GM21825 (cell line): ENCODE measurements at regions not wholly inside any gene's neighbourhood (a gene's known extent, or its start where the extent isn't known, plus 50 kb on each side); places are given as distances from the start of the nearest gene placed in this dataset.
"Not testable (repeated sequence)": the region's sequence is repeated elsewhere in the genome, so short reads cannot be mapped to it uniquely, and the experiment has no call there.

Source experiments
- ATAC-seq: cut with Tn5 transposase; IDR thresholded peaks from one replicate; pipeline ENCODE4 v1.9.1; 2021; ENCODE audit warnings: mild to moderate bottlenecking, moderate library complexity; ENCODE audit not compliant: unreplicated experiment

DNA sequence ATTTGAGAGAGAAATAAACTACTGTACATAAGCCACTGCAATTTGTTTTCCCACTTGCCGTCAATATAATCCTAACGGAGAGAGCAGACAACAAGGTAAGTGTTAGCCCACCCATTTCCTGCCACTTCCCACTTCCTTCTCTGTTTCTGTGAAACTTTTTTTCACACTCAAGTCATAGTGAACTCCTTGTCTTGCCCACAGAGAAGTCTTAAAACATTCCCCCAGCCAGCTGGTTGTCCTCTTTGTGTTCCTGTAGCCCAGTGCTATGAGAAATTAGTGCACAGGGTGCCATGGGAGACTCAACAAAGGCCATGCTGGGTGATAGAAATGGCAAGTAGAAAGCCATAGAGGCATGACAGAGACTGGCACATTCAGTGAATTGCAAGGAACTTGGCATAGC lies 208.6 kb downstream of the BLID start:
- no peak for ATAC-seq

DNA sequence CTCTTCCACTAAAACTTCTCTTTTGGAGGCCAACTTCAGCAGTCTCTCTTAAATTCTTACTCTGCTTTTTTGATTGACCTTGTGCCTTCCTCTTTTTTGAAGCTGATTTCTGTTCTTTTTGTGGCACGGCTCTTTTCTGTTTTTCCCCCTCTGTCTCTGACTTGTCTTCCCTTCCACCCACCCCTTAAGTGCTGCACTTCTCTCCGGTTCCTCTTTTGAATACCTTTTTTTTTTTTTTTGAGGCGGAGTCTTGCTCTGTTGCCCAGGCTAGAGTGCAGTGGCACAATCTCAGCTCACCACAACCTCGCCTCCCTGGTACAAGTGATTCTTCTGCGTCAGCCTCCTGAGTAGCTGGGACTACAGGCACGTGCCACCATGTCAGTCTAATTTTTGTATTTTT lies 211.9 kb downstream of the BLID start:
- ATAC-seq = no peak

DNA sequence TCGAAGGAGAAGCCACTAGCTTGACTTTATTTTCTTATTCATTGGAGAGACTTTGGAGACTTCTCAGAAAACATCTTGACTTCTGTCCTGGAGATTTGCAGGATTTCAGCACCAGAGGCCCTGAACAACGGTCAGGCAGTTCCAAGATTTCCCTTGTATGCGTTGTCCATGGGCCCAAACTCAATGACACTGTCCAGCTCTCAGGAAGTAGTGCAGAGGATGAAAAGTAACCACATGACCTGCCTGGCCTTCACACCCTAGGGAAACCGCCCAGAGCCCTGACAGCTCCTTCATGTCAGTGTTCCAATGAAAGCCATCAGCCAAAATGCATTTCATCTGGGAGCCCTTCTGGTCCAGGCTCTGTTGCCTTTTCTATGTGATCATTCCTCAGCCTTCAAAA lies 214.1 kb downstream of the BLID start:
- no peak for ATAC-seq

DNA sequence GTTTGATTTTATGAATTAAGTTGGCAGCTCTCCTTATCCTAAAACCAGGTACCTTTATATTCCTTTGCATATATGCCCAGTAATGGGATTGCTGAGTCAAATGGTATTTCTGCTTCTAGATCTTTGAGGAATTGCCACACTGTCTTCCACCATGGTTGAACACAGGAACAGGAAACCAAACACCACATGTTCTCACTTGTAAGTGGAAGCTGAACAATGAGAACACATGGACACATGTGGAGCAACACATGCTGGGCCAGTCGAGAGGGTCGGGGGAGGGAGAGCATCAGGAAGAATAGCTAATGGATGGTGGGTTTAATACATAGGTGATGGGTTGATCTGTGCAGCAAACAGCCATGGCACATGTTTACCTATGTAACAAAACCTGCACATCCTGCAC lies 214.6 kb downstream of the BLID start:
- not testable (repeated sequence) for ATAC-seq

DNA sequence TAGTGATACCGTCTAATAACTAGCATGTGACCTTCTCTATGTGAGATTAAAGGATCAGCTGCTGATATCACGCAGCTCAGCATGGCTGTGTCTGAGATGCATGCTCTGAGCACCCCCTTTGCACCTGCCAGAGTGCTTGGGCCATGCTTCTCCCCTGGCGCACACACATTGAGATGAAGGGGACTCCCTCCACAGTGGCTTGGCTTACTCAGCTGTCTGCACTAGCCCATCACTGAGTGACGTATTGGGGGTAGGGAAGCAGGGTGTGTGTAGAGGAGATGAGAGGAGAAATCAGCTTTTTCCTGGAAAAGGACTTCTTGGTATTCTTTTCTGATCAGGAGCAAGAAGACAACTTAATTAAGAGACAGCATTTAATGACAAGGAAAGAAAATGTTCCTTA lies 216.5 kb downstream of the BLID start:
- ATAC-seq = no peak

DNA sequence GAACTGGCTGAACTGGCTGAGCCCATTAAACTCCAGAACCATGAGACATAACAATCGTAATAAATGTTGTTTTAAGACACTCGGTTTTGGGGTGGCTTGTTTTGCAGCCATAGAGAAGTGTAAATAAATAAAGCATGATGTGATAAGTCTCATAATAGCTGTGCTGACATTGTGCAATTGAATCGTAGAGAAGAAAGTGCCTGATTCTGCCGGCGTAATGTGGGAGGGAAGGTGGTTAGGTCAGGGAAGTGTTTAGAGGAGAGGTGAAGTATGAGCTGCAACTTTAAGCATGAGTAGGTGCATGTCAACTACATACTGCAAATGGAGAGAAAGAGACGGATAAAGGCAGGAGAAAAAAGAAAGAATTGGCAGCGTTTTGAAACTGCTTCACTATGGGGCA lies 217.1 kb downstream of the BLID start:
- ATAC-seq = no peak

DNA sequence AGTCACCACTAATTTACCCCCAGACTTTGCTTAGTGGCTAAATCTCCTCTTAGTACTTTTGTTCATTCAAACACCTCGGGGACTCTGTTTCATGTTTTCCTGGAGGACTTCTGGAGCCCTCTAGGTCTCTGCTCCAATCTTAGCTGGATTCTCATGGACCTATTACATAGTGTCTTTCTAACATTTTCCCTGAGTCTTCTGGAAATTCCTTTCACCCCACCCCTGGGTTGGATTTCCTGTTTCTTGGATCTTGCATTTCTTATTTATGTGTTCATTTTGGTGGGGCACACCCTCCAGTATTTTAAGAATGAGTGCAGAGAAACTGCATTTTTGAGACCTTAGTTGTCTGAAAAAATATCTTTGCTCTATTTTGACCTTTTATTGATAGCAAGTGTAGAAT lies 220.1 kb downstream of the BLID start:
- no peak for ATAC-seq

DNA sequence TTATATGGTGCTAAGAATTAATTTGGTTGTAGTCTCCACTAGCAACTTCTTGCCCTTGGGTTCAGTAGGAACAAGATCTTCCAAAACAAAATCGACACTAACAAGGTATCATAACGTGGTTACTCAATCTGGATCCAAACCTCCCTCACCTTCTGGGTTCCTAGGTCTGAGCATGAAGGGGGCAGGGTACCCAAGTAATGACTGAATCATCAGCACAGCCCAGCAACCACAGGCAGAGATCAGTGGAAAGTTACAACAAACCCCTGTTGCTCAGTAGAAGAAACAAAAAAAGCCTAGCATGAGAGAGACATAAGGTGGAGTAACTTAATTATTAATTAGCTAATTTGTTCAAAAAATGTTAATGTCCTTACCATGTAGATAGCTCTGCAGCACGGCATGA lies 221.4 kb downstream of the BLID start:
- ATAC-seq = no peak

DNA sequence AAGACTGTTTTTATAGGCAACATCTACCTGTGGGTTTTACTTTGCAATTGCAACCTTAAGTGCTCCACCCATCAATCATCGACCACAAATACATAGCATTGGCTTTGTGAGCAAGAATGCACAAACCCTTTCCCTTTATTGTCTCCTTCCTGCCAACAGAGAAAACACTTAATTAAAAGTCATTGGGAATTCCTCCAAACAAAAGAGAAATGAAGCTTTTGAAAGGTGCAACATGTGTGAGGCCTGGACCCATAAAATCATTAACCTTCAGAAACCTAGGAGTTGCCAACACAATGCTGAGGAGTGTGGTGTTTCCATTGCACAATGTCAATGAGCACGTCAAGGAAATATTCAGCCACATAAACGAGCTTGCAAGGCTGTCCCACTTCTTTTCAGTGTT lies 223.2 kb downstream of the BLID start:
- no peak for ATAC-seq

DNA sequence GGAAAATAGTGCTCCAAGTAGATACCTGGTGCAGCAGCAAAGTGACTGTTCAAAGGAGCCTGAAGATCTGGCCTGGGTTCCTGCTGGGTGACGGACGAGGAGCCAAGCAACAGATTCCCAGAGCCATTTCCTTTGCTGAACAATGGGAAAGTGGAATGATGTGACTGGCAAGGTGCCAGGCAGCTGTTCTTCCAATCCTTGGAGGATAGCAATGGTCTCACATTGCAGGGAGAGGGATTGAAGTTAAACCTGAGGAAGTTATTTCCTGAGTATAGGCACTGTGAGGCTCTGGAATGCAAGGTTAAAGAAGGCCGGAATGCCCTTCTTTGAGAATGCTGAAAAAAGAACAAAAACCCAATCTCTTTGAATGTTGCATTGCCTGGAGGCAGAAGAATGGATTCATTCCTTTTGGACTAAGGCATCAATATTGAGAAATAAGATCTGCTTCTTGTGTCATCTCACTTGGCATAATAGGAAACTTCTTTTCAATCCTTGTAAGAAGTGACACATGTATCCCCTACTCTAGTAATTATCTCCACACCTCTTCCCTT lies 223.8 kb downstream of the BLID start:
- no peak for ATAC-seq

DNA sequence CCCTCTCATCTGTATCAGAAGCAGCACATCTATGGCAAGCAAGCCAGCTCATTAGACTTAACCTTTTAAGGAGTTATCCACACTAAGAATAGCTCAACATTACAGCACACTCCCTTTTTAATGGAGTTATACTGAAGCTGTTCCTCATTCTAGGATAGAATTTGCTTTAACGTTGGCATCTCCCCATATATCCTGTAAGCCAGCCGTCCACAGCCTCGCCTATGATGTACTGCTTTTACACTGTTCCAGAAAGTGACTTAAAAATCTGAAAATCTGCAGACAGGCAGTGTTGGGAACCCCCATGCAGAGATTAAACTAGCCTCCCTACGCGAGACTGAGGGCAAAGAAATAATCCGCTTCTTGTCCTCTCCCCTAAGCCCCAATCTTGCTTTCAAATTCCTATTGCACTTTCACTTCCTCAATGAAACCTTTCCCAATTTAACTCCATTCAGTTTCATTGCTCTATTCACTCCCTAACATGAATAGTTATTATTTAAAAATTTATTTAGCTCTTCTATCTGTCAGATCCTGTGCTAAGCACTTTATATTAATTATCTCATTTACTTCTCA lies 225.0 kb downstream of the BLID start:
- no peak for ATAC-seq

DNA sequence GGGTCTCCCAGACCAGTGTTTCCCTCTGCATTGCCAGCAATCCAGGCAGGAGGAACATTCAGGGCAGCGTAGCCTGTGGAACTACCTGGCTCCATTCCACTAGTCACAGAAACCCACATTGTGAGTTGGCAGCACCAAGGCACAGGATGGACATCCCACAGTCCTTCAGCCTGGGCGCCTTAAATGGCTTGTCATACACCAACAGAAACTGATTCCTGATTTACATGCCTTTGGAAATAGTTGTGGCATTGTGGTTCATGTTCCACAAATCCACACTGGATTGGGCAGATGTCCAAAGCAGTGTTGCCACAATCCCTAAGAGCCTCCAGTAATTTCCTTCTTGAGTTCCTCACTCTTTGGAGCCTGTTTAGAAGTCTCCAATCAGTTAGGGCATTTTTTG lies 225.6 kb downstream of the BLID start:
- no peak for ATAC-seq

DNA sequence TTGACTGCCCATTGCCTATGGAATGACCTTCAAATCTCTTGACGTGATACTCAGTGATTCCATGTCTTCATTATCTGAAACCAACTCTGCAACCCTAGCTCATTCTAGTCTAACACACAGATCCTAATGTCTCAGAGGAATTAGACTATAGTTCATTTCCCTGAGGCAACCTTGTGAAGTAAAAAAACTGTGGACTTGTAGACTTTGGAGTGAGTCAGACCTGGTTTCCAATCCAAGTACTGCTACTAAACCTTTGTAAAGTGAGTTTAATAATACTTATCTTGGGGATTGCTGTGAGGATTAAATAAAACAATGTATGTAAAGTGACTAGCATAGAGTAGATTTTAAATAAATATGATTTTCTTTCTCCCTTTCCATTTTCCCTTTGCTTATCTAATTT lies 226.1 kb downstream of the BLID start:
- ATAC-seq = no peak

DNA sequence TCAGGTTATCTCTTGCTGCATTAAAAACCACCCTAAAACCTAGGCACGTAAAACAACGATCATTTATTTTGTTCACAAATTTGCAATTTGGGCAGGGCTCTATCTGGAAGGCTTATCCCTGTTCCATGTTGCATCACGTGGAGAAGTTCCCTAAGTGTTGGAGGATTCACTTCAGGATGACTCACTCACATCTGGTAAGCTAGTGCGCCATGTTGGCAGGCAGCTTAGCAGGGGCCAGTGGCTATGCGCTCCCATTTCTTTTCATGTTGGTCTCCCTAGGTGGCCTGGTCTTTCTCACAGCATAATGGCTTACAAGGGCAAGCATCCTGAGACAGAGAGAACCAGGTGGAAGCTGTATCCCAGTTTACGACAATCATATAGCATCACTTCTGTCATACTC lies 226.8 kb downstream of the BLID start:
- ATAC-seq = no peak

DNA sequence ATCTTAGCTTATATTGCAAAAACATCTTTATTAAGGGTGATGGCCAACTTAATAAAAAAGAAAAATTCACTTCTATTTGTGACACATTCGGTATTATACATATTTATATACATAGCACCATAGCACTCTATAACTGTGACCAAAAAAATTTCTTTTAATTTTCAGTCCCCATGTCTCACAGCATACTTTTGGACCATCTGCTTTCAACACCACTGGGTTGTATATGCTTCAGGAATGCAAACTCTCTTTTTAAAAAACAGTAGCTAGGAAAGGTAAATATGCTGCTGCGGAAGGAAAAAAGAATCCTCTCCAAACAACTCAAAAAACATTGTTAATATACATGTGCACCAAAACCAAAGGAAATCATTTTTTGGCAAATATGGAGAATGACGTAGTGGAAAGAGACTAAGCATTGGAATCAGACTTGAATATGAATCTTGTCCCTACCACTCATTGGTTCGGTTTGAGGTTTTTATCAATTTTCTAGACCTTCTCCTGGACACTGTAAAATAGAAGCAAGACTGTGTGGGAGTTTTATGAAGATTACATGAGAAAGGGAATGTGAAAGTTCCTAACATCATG lies 227.9 kb downstream of the BLID start:
- ATAC-seq = no peak

DNA sequence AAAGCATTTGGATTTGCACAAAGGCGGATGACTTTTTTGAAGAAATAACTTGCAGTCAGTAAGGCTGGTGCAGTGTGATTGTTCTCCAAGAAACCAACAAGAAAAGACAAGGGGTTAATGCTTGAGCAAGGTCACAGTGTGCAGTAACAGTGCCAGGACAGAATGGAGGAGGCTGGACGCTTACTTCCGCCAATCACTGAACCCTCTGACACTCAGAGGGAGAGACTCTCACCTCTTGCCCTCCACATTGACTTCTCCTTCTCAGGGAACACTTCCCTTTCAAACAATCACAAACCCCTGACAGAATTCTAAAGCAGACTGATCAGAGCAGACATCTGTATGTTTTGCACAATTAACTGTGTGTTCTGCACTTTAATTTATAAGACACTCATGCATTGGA lies 228.4 kb downstream of the BLID start:
- no peak for ATAC-seq

DNA sequence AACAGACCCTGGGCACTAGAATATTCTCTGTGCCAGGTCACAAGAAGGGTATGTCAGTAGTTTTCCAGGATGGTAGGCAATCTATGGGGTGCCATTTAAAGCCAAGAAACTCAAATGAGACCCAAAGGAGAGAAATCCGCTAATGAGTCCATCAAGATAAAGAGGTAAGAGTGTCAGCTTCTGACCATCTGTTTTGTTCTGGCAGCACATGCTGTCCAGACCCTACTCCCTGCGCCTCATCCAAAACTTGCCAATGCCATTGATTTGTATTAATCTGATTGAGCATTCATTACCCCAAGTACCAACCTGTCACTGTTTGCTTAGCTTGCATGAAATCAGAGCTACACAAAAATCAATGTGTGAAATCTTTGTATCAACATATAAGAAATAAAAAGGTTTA lies 229.0 kb downstream of the BLID start:
- no peak for ATAC-seq

DNA sequence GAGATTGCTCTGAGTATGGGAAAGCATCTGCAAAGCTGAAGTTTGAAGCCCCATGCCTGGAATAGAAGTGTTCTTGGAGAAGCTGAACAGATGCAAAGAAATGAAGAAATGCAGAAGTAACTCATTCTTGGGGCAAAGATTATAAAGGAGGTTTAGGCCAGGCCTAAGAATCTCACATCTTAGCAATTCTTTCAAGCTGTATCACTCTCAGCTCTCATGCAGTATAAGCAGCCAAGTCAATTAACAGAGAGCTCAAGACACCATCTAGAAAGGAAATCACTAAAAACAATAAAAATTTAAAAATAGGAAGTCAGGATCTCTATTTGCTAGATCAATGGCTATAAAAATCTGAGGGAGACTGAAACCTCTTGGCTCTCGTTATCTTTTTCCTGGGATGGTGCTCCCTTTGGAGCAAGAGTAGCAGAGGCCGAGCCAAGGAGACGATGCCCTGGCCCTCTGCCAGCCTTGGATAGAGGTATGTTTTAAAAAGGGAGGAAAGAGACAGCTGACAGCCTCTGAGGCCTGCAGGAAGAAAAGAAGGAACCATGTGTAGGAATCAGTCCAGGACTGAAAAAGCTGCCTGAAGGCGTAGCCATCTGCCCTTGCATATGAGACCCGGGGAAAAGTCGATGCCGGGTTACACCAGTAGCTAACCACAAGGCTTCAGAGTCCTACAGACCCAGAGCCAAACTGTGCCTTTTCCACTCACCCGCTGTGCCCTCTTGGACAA lies 229.8 kb downstream of the BLID start:
- ATAC-seq = no peak

DNA sequence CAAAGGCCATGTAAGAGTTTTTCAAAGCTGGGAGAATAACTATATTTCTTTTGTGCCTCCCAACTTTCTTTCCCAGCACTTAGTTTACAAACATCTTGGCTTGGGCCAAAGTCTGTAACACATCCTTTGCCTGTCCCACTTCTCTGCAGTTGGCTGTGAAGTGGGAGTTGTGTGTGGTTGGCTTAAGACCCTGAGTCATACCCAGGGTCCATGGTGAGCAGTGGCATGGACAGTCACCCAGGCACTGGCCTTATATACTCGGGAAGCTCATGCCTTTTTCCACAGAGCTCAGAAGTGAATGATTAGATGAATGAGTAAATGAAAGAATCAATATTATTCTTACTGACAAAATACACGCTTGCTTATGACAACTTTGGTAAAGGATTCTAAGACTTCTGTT lies 231.4 kb downstream of the BLID start:
- no peak for ATAC-seq

DNA sequence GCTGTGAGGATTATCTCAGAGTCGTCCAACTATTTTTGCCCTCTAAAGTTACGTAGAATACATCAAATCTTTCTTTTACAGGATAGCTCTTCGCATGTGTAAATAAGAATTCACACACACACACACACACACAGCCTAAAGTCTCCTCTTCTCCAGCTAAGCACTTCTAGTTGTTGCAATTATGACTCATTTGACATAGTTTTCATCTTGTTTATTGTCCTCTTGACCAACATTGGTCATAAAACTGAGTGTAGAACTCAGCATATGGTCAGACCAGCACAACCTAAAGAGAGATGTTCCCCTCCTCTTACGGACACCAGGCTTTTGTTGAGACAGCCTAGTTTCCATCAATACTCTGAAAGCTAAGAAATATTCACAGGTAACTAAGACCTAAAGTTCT lies 234.2 kb downstream of the BLID start:
- ATAC-seq = no peak

DNA sequence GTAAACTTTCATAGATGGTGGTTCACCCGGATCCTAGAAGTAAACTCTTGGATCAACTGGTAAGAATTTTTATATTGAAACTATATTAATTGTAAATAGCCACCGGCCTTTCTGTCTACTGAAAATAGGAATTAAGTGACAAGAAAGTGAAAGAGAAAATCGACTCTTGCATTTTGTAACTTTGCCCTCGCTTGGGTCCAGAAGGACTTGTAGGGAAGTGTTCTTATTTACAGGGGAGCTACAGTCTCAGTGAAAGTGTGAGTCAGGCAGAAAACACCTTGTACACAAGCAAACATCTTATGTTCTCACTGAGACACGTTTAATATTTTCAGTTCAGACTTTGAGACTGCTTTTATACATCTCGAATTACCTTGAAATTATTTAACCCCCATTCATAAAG lies 238.9 kb downstream of the BLID start:
- ATAC-seq = no peak

DNA sequence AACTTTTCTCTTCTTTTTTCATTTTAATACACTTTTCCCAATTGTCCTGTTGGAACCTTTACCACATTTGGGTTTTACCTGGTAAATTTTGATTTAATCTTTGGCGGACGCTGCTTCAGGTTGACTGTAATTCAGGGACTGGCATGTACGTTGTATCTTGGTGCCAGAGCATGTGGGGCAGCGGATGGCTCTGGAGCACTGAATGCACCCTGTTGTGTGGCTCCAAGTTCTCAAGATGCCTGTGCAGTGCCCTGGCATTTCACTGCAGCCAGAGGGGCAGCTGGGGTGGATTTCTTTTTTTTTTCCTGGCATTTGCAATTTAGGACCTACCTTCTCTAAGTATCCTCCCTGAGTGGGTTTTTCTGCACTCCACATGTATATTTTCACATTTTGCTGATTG lies 242.2 kb downstream of the BLID start:
- no peak for ATAC-seq
